Erythroblast (primary cell): ENCODE measurements at regions not wholly inside any gene's neighbourhood (a gene's known extent, or its start where the extent isn't known, plus 50 kb on each side); places are given as distances from the start of the nearest gene placed in this dataset.
A peak's percentile ranks its signal among the peaks of the same experiment; 100 is the strongest.
"Not testable (repeated sequence)": the region's sequence is repeated elsewhere in the genome, so short reads cannot be mapped to it uniquely, and the experiment has no call there.

Source experiments
- DNase-seq, 2 experiments: peaks; one replicate each; lab custom pipeline; 2025; lab: John Stamatoyannopoulos, UW
- GATA1 ChIP-seq: IDR thresholded peaks from 2 replicates; pipeline ENCODE4 v1.6.1; 2011; ENCODE audit warnings: low read depth, mild to moderate bottlenecking, control low read depth, low read length, moderate library complexity
- POLR2A ChIP-seq: IDR thresholded peaks from 2 replicates; pipeline ENCODE4 v1.6.1; 2011; ENCODE audit warnings: mild to moderate bottlenecking, low read length

DNA sequence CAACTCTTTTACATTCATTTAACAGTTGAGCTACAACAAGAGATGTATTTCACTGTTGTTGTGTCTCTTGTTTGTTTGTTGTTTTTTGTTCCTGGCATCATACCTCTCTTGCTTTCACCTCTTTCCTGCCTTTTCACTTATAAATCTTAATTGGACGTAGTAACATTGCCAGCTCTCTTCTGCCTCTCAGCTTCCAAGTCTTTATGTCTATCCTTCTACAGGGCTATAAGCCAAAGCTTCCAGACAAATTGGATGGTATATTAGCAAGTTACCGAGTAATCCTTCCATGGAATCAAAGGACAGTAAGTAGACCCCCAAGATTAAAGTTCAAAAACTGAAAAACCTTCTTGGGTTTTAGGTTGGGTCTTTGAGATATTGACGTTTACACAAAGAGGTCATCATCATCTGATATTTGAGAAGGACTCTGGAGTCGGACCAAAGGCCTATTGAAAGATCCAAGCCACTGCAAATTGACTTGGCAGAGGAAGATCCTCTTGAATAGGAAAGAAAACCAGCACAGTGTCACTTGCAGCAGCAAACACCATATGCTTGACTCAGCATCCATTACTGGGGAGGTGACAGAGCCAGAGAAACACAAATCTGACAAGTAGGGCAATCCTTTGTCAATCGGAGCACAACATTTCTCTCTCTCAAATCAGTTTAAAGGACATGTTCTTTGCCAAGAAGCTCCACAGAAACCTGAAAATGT lies 648.5 kb upstream of the NR2F2 start:
- DNase-seq, result no peak
- TF ChIP-seq GATA1, result no peak
- no peak for TF ChIP-seq POLR2A

DNA sequence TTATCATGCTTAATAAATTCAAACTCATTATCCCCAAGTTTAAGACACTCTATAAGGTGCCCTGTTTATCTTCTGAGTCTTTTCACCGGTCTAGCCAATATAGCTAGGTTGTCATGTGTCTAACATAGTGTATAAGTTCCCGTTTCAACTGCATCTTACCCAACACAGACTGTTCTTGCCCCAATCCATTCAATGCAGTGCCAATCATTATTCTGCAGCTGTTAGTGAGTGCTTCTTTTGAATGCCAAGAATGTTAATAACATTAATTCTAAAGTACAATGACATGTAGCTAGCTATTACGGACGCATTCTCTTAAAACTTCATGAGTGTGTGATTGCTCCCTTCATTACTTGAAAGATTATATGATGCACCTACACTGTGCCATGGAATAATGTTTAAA lies 646.4 kb upstream of the NR2F2 start:
- TF ChIP-seq POLR2A (no peak), GATA1 (no peak)
- DNase-seq, result no peak

DNA sequence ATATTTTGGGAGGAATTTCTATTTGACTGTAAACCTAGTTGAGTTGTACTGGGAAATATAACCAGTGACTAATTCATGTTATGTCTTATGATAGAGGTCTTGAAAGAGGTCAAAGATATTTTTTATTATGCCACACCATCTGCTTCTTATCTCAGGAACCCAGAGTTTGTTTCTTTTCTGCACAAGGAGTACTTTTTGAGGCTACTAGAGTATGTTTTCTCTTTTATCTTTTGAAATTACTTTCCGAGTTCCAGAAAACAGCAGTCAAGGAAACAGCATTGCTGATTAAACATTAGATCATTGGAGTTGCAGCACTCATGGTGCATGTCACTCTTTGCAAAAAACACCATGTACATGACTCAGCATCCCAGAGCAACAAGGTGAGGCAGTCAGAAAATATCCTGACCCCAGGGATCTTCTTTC lies 645.8 kb upstream of the NR2F2 start:
- no peak for TF ChIP-seq POLR2A
- no peak for TF ChIP-seq GATA1
- DNase-seq, result peak; percentile 15 to 39

DNA sequence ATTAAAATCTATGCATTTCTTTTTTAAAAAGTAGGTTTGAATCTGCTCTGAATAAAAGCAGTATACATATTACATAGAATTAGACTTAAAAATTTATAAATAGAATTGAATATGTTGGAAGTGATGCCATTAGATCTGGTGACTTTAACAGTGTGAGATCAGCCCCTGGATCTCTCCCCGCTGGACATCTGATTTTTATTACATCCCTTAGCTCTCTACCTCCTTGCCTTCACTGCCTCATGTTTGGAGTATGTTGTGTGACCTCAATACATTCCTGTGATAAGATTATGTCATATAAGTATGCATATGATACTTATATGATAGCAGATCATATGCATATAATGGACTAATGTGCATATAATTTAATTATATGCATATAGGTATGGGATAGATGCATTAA lies 643.4 kb upstream of the NR2F2 start:
- TF ChIP-seq POLR2A (no peak), GATA1 (no peak)
- no peak for DNase-seq

DNA sequence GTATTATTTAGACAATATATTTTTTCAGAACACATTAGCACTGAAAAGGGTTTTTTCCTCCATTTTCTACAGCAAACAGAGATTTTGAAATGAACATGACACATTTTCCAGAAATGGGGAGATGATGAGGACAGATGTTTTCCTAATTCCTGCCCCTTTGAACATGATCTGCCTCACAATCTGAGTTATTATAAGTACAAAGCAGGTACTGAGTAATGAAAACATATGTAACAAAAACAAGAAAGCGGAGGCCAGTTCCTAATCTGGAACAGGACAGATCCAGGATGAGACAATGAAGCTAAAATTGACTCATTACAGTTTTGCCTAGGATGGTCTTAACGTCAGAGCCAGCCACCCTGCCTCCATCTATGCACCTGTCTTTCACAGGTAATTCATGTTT lies 642.8 kb upstream of the NR2F2 start:
- DNase-seq, result no peak
- TF ChIP-seq POLR2A (no peak), GATA1 (no peak)

DNA sequence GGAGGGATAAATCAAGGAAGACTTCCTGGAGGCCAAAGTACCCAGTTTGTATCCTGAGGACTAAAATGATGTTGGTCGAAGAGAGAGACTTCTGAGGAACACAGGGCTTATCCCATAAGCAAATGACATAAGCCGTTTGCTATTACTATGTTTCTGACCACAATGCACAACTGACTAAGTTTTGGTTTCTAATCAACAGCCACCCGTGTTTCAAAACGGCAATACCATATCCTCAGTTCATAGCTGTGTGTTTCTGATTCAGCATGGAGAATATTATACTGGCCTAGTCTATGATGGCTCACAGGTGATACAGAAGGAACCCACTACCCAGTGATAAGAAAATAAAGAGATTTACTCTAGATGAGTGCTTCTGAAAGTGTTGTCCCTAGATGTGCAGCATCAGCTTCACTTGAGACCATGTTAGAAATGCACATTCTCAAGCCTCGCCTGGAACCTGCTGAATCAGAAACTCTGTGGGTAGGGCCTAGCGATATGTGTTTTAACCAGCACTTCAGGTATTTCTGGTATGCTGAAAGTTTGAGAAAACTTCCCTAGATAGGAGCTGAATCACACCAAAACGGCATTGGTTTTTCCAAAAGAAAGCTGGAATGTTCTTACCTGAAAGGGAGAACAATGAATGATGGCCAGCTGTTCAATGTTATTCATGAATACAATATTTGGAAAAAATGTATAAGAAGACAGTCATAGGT lies 639.7 kb upstream of the NR2F2 start:
- no peak for DNase-seq
- TF ChIP-seq GATA1, result no peak
- TF ChIP-seq POLR2A, result no peak

DNA sequence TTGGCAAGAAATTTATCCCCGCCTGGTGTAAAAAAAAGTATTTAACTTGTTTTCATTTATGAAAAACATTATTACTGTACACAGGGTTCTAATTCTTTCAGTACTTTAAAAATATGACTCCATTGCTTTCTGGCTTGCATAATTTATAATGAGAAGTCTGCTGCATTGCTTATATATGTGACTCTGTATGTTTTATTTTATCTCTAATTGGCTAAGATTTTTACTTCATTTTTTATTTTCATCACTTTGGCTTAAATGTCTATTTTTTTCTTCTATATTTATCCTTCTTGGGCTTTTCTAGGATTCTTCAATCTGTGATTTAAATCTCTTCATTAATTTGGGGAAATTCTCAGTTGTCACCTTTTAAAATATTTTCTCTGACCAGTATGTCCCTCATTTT lies 636.6 kb upstream of the NR2F2 start:
- TF ChIP-seq POLR2A (no peak), GATA1 (no peak)

DNA sequence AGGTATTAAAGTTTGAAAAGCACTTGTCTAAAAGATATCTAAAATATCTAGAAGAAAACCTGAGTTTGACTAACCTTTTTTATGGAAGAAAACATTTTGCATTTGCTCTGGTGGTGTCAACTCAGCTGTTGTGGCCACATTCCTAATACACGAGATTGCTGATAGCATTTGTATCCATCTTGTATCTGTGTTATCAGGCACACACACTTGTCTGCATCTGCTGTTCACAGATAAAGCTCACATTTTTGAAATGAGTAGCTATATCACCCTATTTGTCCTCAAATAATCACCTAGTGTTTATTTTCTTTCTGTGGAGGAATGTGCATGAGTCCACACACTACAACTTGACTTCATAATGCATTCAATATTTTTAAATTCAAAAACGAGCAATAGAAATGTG lies 632.3 kb upstream of the NR2F2 start:
- DNase-seq, result peak in 1 of 2 experiments; percentile 45
- TF ChIP-seq GATA1 (no peak), POLR2A (no peak)

More for the DNA sequence above, 636.6 kb upstream of the NR2F2 start:
- no peak for DNase-seq

DNA sequence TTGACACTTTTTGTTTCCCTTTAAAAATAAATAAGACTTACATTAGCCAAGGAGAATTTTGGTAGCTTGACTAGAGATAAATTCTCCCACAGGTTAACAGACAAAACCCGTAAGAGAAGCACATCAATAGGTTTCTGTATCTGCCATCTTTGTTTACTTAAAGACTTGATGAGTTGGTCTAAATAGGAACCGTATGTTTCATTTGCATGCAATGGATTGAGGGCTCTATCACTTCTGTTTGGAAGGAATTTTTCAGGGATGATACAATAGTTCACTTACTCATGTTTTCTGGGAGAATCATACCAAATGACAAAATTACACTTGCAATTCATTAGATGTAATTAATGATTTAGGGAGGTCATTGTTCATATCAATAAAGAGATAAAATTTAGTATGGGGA lies 631.5 kb upstream of the NR2F2 start:
- no peak for DNase-seq
- TF ChIP-seq POLR2A (no peak), GATA1 (no peak)

DNA sequence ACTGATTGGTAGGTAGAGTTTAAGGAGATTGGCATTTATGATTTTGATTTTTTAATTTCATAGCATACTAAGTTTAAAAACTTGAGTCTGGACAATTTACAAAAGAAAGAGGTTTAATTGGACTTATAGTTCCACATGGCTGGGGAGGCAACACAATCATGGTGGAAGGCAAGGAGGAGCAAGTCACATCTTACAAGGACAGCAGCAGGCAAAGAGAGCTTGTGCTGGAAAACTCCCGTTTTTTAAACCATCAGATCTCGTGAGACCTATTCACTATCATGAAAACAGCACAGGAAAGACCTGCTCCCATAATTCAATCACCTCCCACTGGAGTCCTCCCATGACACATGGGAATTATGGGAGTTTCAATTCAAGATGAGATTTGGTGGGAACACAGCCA lies 630.9 kb upstream of the NR2F2 start:
- no peak for TF ChIP-seq GATA1
- no peak for TF ChIP-seq POLR2A
- peak in 1 of 2 experiments; percentile 2 for DNase-seq

DNA sequence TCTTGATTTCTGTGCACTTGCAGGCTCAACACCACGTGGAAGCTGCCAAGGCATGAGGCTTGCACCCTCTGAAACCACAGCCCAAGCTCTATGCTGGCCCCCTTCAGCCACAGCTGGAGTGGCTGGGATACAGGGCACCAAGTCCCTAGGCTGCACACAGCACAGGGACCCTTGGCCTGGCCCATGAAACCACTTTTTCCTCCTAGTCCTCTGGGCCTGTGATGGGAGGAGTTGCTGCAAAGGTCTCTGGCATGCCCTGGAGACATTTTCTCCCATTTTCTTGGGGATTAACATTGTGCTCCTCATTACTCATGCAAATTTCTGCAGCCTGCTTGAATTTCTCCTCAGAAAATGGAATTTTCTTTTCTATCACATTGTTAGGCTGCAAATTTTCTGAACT lies 629.8 kb upstream of the NR2F2 start:
- DNase-seq, result not testable (repeated sequence)

DNA sequence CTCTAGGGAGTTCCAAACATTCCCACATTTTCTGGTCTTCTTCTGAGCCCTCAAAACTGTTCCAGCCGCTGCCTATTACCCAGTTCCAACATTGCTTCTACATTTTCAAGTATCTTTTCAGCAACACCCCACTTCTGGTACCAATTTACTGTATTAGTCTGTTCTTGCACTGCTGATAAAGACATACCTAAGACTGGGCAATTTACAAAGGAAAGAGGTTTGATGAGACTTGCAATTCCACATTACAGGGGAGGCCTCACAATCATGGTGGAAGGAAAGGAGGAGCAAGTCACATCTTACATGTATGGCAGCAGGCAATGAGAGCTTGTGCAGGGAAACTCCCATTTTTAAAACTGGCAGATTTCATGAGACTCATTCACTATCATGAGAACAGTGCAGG lies 629.1 kb upstream of the NR2F2 start:
- no peak for DNase-seq
- TF ChIP-seq GATA1, result no peak
- TF ChIP-seq POLR2A, result no peak

DNA sequence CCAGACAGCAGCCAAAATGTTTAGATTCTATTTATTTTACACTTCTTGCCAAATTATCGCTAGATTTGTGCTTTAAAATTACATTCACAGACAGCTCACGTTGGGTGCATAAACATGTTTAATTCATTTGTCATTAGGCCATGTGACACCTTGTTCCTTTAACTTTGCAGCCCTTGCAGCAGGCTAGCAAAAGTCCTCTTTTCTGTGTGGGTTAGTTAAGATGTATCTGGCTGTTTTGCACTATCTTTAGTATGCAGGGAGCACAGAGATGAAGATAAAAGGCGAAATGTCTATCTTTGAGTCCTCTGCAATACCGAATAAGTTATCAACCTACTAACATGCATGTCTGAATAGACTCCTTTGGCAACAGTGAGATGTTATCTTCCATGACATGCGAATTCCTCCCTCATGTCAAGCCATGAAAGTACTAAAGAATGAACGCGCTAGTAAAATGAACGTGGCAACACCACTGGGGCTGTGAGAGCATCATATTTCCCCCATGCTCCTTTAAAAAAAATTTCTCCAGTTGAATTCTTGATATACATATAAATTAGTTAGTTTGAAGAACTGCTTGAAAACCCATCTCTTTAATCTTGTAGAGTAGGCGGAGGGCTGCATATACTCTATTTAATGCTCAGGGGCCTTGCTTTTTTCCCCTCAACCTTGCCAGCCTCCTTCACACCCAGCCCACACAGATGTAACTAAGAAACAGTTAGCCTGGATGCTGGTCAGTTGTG lies 620.4 kb upstream of the NR2F2 start:
- TF ChIP-seq POLR2A (no peak), GATA1 (no peak)
- peak; percentile 35 to 77 for DNase-seq

DNA sequence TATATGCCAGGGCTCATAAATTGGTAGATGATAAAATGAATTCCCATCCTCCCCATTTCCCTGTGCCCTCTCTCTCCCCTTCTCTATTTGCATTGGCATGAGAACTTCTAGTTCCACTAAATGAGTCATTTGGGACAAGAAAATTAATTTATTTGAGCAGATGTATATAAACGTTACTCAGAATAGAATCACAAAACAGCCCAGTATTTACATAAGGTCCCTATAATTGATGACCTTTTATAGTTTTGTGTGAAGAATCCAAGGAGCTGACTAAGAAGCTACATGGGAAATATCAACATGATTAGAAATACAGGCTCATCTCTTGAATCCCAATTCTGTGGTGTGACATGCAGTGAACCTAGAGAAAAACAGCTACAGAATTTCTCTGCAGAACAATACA lies 617.7 kb upstream of the NR2F2 start:
- DNase-seq, result no peak
- TF ChIP-seq GATA1, result no peak
- no peak for TF ChIP-seq POLR2A
